Spleen (tissue), 7 donors: ENCODE measurements at regions not wholly inside any gene's neighbourhood (a gene's known extent, or its start where the extent isn't known, plus 50 kb on each side); places are given as distances from the start of the nearest gene placed in this dataset.
"Not testable (repeated sequence)": the region's sequence is repeated elsewhere in the genome, so short reads cannot be mapped to it uniquely, and the experiment has no call there.

Source experiments
- POLR2AphosphoS5 ChIP-seq, 3 donors: sonication (generic); formaldehyde crosslinking; IDR thresholded peaks; one replicate each; pipeline ENCODE4 v1.5.1; 2017; ENCODE audit warnings: antibody characterized with exemption in 3 of 3
- TF ChIP-seq, protein P1 (sequence below), 11 experiments: fragments of 200-600 bp in 7 of 11; fragments of 450-650 bp in 4 of 11; sonication (generic) in 4 of 11; IDR thresholded peaks in 8 of 11; conservative IDR thresholded peaks in 3 of 11; 1 replicate in 7 of 11; 2 replicates in 4 of 11; pipeline versions ENCODE4 v1.4.0 to v1.8.0; 2016 to 2021; ENCODE audit warnings: antibody characterized with exemption in 11 of 11, inconsistent platforms in 4 of 11, mild to moderate bottlenecking in 1 of 11
- donor health status: DM: no; HTN: no; CAD: no; lungs with moderate emphysema.
- donor health status: DM: no; HTN: no; CAD: no.
- donor health status: DM: no; HTN: no; CAD: no.

GRCh38 chr2:175240033-175240432 lies 58.5 kb upstream of the ATP5MC3 start:
- TF ChIP-seq, protein P1, sequence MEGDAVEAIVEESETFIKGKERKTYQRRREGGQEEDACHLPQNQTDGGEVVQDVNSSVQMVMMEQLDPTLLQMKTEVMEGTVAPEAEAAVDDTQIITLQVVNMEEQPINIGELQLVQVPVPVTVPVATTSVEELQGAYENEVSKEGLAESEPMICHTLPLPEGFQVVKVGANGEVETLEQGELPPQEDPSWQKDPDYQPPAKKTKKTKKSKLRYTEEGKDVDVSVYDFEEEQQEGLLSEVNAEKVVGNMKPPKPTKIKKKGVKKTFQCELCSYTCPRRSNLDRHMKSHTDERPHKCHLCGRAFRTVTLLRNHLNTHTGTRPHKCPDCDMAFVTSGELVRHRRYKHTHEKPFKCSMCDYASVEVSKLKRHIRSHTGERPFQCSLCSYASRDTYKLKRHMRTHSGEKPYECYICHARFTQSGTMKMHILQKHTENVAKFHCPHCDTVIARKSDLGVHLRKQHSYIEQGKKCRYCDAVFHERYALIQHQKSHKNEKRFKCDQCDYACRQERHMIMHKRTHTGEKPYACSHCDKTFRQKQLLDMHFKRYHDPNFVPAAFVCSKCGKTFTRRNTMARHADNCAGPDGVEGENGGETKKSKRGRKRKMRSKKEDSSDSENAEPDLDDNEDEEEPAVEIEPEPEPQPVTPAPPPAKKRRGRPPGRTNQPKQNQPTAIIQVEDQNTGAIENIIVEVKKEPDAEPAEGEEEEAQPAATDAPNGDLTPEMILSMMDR (IDR thresholded peaks at IDR 0.05 in 8 of 11, conservative IDR thresholded peaks at IDR 0.05 in 3 of 11) = not testable (repeated sequence)
- TF ChIP-seq POLR2AphosphoS5 (IDR thresholded peaks at IDR 0.05) = not testable (repeated sequence)
